GM12864 (cell line): ENCODE measurements at regions not wholly inside any gene's neighbourhood (a gene's known extent, or its start where the extent isn't known, plus 50 kb on each side); places are given as distances from the start of the nearest gene placed in this dataset.

Source experiments
- DNase-seq: peaks from one replicate; pipeline ENCODE4 v3.0.0-alpha.2; 2011; ENCODE audit warnings: low read depth
- H3K4me3 ChIP-seq: 2 replicates; pipeline ENCODE4 v1.5.1; 2011; ENCODE audit warnings: mild to moderate bottlenecking, low read depth, low read length, control low read depth
- TF ChIP-seq, protein P1 (sequence below): IDR thresholded peaks from 2 replicates; pipeline ENCODE4 v1.5.1; 2011; ENCODE audit warnings: low read depth, mild to moderate bottlenecking, moderate library complexity, low read length, control low read depth, inconsistent platforms; ENCODE audit errors: missing control alignments

DNA sequence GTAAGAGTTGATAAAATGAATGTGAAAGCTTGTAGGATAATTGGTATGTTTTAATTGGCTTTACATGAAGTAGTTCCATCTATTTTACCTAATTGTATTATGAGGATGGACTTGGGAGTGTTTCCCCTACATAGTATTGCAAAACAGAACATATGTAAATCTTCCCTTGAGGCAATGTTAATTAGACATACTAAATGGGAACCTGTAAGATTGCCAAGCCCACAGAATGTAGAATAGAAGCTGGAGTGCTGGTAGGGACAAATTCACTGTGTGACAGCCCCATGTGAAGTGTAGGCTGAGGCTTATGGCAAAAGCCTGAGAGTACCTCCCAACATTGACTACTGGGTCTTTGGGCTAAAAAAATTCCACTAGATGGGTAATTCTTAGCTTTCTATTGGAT lies 615.0 kb upstream of the AMOT start:
- no peak overlapping the region for H3K4me3 ChIP-seq
- TF ChIP-seq, protein P1, sequence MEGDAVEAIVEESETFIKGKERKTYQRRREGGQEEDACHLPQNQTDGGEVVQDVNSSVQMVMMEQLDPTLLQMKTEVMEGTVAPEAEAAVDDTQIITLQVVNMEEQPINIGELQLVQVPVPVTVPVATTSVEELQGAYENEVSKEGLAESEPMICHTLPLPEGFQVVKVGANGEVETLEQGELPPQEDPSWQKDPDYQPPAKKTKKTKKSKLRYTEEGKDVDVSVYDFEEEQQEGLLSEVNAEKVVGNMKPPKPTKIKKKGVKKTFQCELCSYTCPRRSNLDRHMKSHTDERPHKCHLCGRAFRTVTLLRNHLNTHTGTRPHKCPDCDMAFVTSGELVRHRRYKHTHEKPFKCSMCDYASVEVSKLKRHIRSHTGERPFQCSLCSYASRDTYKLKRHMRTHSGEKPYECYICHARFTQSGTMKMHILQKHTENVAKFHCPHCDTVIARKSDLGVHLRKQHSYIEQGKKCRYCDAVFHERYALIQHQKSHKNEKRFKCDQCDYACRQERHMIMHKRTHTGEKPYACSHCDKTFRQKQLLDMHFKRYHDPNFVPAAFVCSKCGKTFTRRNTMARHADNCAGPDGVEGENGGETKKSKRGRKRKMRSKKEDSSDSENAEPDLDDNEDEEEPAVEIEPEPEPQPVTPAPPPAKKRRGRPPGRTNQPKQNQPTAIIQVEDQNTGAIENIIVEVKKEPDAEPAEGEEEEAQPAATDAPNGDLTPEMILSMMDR: no peak
- DNase-seq: no peak

DNA sequence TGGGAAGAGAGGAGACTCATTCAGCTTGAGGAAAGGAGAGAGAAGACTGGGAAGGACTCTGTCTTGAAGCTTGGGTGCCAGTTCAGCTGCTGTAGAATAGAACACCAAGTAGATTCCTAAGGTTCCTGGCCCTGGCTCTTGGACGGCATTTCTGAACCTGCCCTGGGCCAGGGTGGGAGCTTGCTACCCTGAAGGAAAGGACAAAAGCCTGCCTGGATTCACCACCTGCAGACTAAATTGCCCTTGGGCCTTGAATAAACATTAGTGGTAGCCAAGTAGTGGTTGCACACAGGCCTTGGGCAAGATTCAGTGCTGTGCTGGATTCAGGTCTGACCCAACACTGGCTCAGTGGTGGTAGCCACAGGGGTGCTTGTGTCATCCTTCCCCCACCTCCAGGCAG lies 588.4 kb upstream of the AMOT start:
- no peak for DNase-seq
- no peak overlapping the region for H3K4me3 ChIP-seq
- TF ChIP-seq, protein P1: no peak

DNA sequence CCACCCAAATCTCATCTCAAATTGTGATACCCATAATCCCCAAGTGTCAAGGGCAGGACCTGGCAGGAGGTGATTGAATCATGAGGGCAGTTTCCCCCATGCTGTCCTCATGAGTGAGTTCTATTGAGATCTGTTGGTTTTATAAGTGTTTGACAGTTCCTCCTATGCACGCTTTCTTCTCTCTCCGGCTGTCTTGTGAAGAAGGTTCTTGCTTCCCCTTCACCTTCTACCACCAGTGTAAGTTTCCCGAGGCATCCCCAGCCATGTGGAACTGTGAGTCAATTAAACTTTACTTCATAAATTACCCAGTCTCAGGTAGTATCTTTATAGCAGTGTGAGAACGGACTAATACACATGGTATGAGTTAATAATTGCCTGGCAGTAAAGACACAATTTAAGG lies 581.7 kb upstream of the AMOT start:
- no peak for DNase-seq
- H3K4me3 ChIP-seq: no peak overlapping the region
- TF ChIP-seq, protein P1: no peak

DNA sequence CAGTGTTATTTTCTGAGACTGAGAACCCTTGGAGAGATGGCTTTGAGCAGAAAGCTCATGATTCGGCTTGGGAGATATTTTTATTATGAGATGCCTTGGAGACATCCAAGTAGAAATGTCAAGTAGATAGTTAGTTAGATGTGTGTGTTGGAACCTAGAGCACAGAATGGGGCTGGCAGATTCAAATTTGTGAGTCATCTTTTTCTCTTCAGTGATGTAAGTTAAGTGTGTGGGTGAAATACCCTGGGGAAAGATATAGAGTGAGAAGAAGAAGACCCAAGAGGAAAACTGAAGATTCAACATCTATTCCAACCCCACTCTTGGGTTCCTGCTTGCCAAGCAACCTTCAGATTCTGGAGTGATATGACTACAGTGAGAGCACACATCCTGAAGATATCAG lies 580.8 kb upstream of the AMOT start:
- TF ChIP-seq, protein P1: no peak
- DNase-seq: no peak
- H3K4me3 ChIP-seq: no peak overlapping the region

DNA sequence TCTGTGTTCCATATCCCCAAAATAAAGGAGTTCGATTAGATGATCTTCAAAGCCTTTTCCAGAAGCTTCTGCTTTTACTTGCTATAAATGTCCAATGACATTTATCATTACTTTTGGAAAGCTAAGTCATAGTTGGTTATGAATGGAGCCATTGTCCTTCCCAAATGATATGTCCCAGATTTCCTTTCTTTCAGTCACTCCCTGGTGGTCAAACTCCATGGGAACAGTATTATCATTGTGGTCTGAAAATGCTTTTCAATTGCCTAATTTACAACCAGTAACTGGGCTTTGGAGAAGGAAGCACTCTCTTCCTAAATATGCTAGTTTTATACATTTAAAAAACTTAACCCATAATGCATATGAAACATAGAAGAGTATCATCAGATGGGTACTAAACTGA lies 571.5 kb upstream of the AMOT start:
- no peak for DNase-seq
- TF ChIP-seq, protein P1: no peak
- no peak overlapping the region for H3K4me3 ChIP-seq

DNA sequence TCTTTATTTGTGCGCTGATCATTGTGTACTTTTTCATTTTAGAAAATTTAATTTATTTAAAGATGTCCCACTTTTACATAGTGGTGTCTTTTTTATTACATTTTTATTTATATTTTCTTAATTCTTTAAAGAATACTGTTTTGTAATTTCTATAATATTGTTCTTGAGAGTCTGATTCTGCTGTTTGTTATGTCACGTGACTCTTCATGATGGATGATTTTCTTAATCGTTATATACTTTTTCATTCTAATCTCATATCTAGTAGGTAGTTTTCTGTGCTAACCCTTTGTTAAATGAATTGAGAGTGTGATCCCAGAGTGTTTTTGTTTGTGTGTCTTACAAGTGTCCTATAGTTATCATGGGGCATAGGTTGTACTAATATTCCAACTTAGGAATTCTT lies 568.2 kb upstream of the AMOT start:
- DNase-seq: no peak
- TF ChIP-seq, protein P1: no peak
- no peak overlapping the region for H3K4me3 ChIP-seq

DNA sequence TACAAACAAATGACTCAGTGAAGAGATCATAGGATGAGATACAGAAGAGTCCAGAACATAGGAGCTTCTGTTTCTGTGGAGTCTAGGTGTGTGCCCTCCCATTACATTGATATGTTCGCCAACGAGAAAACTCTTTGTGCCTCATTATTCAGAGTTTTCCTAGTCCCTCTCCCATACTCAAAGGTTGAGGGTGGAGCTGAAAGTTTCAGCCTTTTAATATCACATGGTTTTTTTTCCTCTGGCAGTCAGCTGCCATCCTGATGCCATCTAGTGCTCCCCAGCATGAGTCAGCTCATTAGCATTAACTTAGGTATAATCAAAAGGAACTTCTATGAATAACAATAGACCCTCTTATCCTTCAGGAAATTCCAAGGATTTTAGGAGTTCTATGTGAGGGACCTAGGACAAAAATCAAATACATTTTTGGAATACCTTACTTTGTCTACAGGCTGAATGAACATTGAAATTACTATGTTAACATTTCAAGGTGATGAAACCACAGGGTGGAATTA lies 559.6 kb upstream of the AMOT start:
- no peak overlapping the region for H3K4me3 ChIP-seq
- TF ChIP-seq, protein P1: no peak
- DNase-seq: no peak
